ENCODE measurements at regions not wholly inside any gene's neighbourhood (a gene's known extent, or its start where the extent isn't known, plus 50 kb on each side); places are given as distances from the start of the nearest gene placed in this dataset.
"Not testable (repeated sequence)": the region's sequence is repeated elsewhere in the genome, so short reads cannot be mapped to it uniquely, and the experiment has no call there.

GRCh38 chr5:175336781-175337180 is 107.2 kb downstream of the DRD1 start:
- no peak overlapping the region for H3K4me3 ChIP-seq (ENCODE audit: low read length)
- CTCF ChIA-PET = no interaction called here
- no peaks in the 10 kb centered on the region for H3K9me3 ChIP-seq (ENCODE audit: control insufficient read depth in 2 of 3, low read length in 3 of 3)
- Mint-ChIP-seq H3K4me3 (no peak overlapping the region), H3K9me3 (peaks cover 0 to 5% (median 0%) of the 10 kb centered on the region in 11 donors), H3K36me3 (no peaks in the 10 kb centered on the region), H3K4me1 (no peaks in the 10 kb centered on the region), H3K27ac (no peak overlapping the region), H3K27me3 (peaks cover 0 to 18% (median 13%) of the 10 kb centered on the region in 5 donors)
- DNase-seq (no peak), ATAC-seq (no peak)
- H3K27me3 ChIP-seq (ENCODE audit: control insufficient read depth in 2 of 2, insufficient read depth in 2 of 2, low read length in 2 of 2) = no peaks in the 10 kb centered on the region
- no peaks in the 10 kb centered on the region for H3K4me1 ChIP-seq (ENCODE audit: control insufficient read depth in 2 of 2, insufficient read depth in 2 of 2, low read length in 2 of 2)
- POLR2A ChIA-PET = no interaction called here
- intact Hi-C loops (cut with micrococcal nuclease) = no loop called here
- no peaks in the 10 kb centered on the region for H3K36me3 ChIP-seq (ENCODE audit: control insufficient read depth in 2 of 3, insufficient read depth in 3 of 3, low read length in 3 of 3)
- no peak overlapping the region for H3K27ac ChIP-seq (ENCODE audit: low read depth, low read length)

GRCh38 chr5:175335691-175336090 is 108.3 kb downstream of the DRD1 start:
- CTCF ChIA-PET = no interaction called here
- H3K27ac ChIP-seq (ENCODE audit: low read depth, low read length) = no peak overlapping the region
- H3K27me3 Mint-ChIP-seq = peaks cover 0 to 17% (median 13%) of the 10 kb centered on the region in 5 donors
- no peak for ATAC-seq
- no peaks in the 10 kb centered on the region for H3K9me3 ChIP-seq (ENCODE audit: control insufficient read depth in 2 of 3, low read length in 3 of 3)
- H3K4me1 ChIP-seq (ENCODE audit: control insufficient read depth in 2 of 2, insufficient read depth in 2 of 2, low read length in 2 of 2) = no peaks in the 10 kb centered on the region
- no peaks in the 10 kb centered on the region for H3K36me3 Mint-ChIP-seq
- peaks cover 0 to 7% (median 0%) of the 10 kb centered on the region in 11 donors for H3K9me3 Mint-ChIP-seq
- H3K4me3 ChIP-seq (ENCODE audit: low read length) = no peak overlapping the region
- H3K27ac Mint-ChIP-seq = no peak overlapping the region
- H3K36me3 ChIP-seq (ENCODE audit: control insufficient read depth in 2 of 3, insufficient read depth in 3 of 3, low read length in 3 of 3) = no peaks in the 10 kb centered on the region
- DNase-seq = no peak
- H3K4me3 Mint-ChIP-seq = no peak overlapping the region
- no peaks in the 10 kb centered on the region for H3K27me3 ChIP-seq (ENCODE audit: control insufficient read depth in 2 of 2, insufficient read depth in 2 of 2, low read length in 2 of 2)
- intact Hi-C loops (cut with micrococcal nuclease) = no loop called here
- H3K4me1 Mint-ChIP-seq = no peaks in the 10 kb centered on the region
- POLR2A ChIA-PET = no interaction called here

- H3K36me3 Mint-ChIP-seq; CTCF ChIA-PET; H3K27ac Mint-ChIP-seq; H3K4me1 Mint-ChIP-seq; H3K9me3 ChIP-seq (ENCODE audit: control insufficient read depth in 2 of 3, low read length in 3 of 3); H3K27me3 ChIP-seq (ENCODE audit: control insufficient read depth in 2 of 2, insufficient read depth in 2 of 2, low read length in 2 of 2); H3K4me3 ChIP-seq (ENCODE audit: low read length); intact Hi-C loops (cut with micrococcal nuclease); H3K4me3 Mint-ChIP-seq; DNase-seq; H3K36me3 ChIP-seq (ENCODE audit: control insufficient read depth in 2 of 3, insufficient read depth in 3 of 3, low read length in 3 of 3); H3K27ac ChIP-seq (ENCODE audit: low read depth, low read length); H3K4me1 ChIP-seq (ENCODE audit: control insufficient read depth in 2 of 2, insufficient read depth in 2 of 2, low read length in 2 of 2); ATAC-seq; H3K9me3 Mint-ChIP-seq; POLR2A ChIA-PET: not testable (repeated sequence)
- peaks cover 0 to 31% (median 16%) of the 10 kb centered on the region in 5 donors for H3K27me3 Mint-ChIP-seq
Observed at GRCh38 chr5:175331173-175332036, 112.6 kb downstream of the DRD1 start.

DNA sequence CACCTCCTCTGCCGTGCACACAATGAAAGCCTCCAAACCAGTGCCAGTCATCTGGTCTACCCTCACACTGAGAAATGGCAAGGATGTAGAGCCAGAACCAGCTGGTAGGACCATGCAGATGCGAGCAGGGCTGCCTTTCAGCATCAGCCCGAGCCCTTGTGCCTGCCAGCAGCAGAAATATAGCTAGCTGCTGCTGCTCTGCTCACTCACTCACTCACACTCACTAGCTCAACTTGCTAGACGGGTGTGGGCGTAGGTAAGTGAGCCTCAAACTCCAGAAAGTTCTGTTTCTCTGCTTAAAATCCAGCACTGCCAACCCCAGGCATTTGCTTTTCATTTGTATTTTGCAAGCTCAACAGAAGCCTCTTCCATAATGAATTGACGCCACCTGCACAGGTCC is 114.0 kb downstream of the DRD1 start:
- no peaks in the 10 kb centered on the region for H3K4me1 ChIP-seq (ENCODE audit: control insufficient read depth in 2 of 2, insufficient read depth in 2 of 2, low read length in 2 of 2)
- peaks cover 0 to 7% (median 0%) of the 10 kb centered on the region in 11 donors for H3K9me3 Mint-ChIP-seq
- DNase-seq = no peak
- intact Hi-C loops (cut with micrococcal nuclease) = no loop called here
- no peak overlapping the region for H3K27ac ChIP-seq (ENCODE audit: low read depth, low read length)
- peaks cover 0 to 31% (median 8%) of the 10 kb centered on the region in 5 donors for H3K27me3 Mint-ChIP-seq
- no peaks in the 10 kb centered on the region for H3K36me3 Mint-ChIP-seq
- no peaks in the 10 kb centered on the region for H3K36me3 ChIP-seq (ENCODE audit: control insufficient read depth in 2 of 3, insufficient read depth in 3 of 3, low read length in 3 of 3)
- H3K27me3 ChIP-seq (ENCODE audit: control insufficient read depth in 2 of 2, insufficient read depth in 2 of 2, low read length in 2 of 2) = no peaks in the 10 kb centered on the region
- ChIA-PET POLR2A (no interaction called here), CTCF (no interaction called here)
- no peak overlapping the region for H3K4me3 ChIP-seq (ENCODE audit: low read length)
- H3K9me3 ChIP-seq (ENCODE audit: control insufficient read depth in 2 of 3, low read length in 3 of 3) = no peaks in the 10 kb centered on the region
- H3K4me1 Mint-ChIP-seq = no peaks in the 10 kb centered on the region
- H3K4me3 Mint-ChIP-seq = no peak overlapping the region
- no peak for ATAC-seq
- H3K27ac Mint-ChIP-seq = no peak overlapping the region

GRCh38 chr5:175328687-175329086 is 115.3 kb downstream of the DRD1 start:
- Mint-ChIP-seq H3K4me3 (no peak overlapping the region), H3K27ac (no peak overlapping the region), H3K27me3 (peaks cover 0 to 26% (median 8%) of the 10 kb centered on the region in 5 donors), H3K4me1 (no peaks in the 10 kb centered on the region), H3K36me3 (no peaks in the 10 kb centered on the region), H3K9me3 (peaks cover 0 to 8% (median 0%) of the 10 kb centered on the region in 11 donors)
- DNase-seq (no peak), ATAC-seq (no peak)
- ChIA-PET CTCF (no interaction called here), POLR2A (no interaction called here)
- no peak overlapping the region for H3K4me3 ChIP-seq (ENCODE audit: low read length)
- no peaks in the 10 kb centered on the region for H3K27me3 ChIP-seq (ENCODE audit: control insufficient read depth in 2 of 2, insufficient read depth in 2 of 2, low read length in 2 of 2)
- no peaks in the 10 kb centered on the region for H3K36me3 ChIP-seq (ENCODE audit: control insufficient read depth in 2 of 3, insufficient read depth in 3 of 3, low read length in 3 of 3)
- H3K9me3 ChIP-seq (ENCODE audit: control insufficient read depth in 2 of 3, low read length in 3 of 3) = no peaks in the 10 kb centered on the region
- H3K27ac ChIP-seq (ENCODE audit: low read depth, low read length) = no peak overlapping the region
- intact Hi-C loops (cut with micrococcal nuclease) = no loop called here
- H3K4me1 ChIP-seq (ENCODE audit: control insufficient read depth in 2 of 2, insufficient read depth in 2 of 2, low read length in 2 of 2) = no peaks in the 10 kb centered on the region

- Mint-ChIP-seq H3K27ac (no peak overlapping the region), H3K36me3 (no peaks in the 10 kb centered on the region), H3K4me1 (no peaks in the 10 kb centered on the region), H3K9me3 (peaks cover 0 to 8% (median under 1%) of the 10 kb centered on the region in 11 donors), H3K27me3 (peaks cover 0 to 26% (median 9%) of the 10 kb centered on the region in 5 donors), H3K4me3 (no peak overlapping the region)
- ChIA-PET POLR2A (no interaction called here), CTCF (no interaction called here)
- Histone ChIP-seq H3K36me3 (ENCODE audit: control insufficient read depth in 2 of 3, insufficient read depth in 3 of 3, low read length in 3 of 3) (no peaks in the 10 kb centered on the region), H3K4me1 (ENCODE audit: control insufficient read depth in 2 of 2, insufficient read depth in 2 of 2, low read length in 2 of 2) (no peaks in the 10 kb centered on the region), H3K9me3 (ENCODE audit: control insufficient read depth in 2 of 3, low read length in 3 of 3) (no peaks in the 10 kb centered on the region), H3K4me3 (ENCODE audit: low read length) (no peak overlapping the region), H3K27me3 (ENCODE audit: control insufficient read depth in 2 of 2, insufficient read depth in 2 of 2, low read length in 2 of 2) (no peaks in the 10 kb centered on the region), H3K27ac (ENCODE audit: low read depth, low read length) (no peak overlapping the region)
- DNase-seq = no peak
- intact Hi-C loops (cut with micrococcal nuclease) = no loop called here
- ATAC-seq = no peak
Observed at GRCh38 chr5:175328176-175328575, 115.8 kb downstream of the DRD1 start.

DNA sequence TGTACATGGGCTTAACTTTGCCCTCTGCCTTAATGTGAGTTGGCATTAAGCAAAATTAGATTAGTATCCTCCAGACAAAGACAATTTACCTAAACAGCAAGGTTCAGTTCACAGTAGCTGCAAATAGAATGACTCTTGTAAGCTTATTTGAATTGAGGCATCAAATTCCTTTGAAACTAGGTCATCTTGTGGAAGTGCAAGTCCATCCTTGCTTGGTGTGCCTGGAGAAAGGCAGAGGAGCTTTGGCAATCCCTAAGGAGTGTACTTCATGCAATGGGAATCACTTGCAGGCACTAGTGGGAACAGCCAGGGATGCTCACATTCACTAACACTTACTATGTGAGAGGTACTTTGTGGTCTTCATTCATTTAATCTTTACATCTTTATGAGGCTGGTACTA is 118.3 kb downstream of the DRD1 start:
- Mint-ChIP-seq H3K27me3 (peaks cover 0 to 42% (median 20%) of the 10 kb centered on the region in 5 donors), H3K4me1 (no peaks in the 10 kb centered on the region), H3K9me3 (peaks cover 0 to 10% (median 0%) of the 10 kb centered on the region in 11 donors), H3K36me3 (no peaks in the 10 kb centered on the region), H3K4me3 (no peak overlapping the region), H3K27ac (no peak overlapping the region)
- ATAC-seq (no peak), DNase-seq (no peak)
- ChIA-PET CTCF (no interaction called here), POLR2A (no interaction called here)
- no peaks in the 10 kb centered on the region for H3K36me3 ChIP-seq (ENCODE audit: control insufficient read depth in 2 of 3, insufficient read depth in 3 of 3, low read length in 3 of 3)
- no peak overlapping the region for H3K27ac ChIP-seq (ENCODE audit: low read depth, low read length)
- no peaks in the 10 kb centered on the region for H3K9me3 ChIP-seq (ENCODE audit: control insufficient read depth in 2 of 3, low read length in 3 of 3)
- no peaks in the 10 kb centered on the region for H3K27me3 ChIP-seq (ENCODE audit: control insufficient read depth in 2 of 2, insufficient read depth in 2 of 2, low read length in 2 of 2)
- intact Hi-C loops (cut with micrococcal nuclease) = no loop called here
- no peak overlapping the region for H3K4me3 ChIP-seq (ENCODE audit: low read length)
- H3K4me1 ChIP-seq (ENCODE audit: control insufficient read depth in 2 of 2, insufficient read depth in 2 of 2, low read length in 2 of 2) = no peaks in the 10 kb centered on the region

Measured in naive thymus-derived CD4-positive, alpha-beta T cell (primary cell).